ENCODE measurements at regions not wholly inside any gene's neighbourhood (a gene's known extent, or its start where the extent isn't known, plus 50 kb on each side); places are given as distances from the start of the nearest gene placed in this dataset.

DNA sequence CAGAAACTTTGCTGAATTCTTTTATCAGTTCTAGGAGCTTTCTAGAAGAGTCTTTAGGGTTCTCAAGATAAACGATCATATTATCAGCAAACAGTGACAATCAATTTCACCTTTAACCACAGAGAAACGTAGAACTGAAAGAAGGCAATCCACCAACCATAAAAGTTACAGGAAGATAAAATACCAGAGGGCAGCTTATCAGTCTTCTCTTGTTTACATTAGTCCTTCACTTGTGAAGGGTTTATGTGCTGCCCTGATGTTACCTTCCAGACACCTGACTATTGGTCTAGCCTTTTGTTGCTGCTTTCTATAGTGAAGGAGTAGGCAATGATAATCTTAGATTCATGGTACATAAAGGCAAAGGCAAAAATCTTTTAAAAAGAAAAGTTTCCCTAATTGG, 73.2 kb upstream of the EFCAB3 start:
- TF ChIP-seq, protein P1, sequence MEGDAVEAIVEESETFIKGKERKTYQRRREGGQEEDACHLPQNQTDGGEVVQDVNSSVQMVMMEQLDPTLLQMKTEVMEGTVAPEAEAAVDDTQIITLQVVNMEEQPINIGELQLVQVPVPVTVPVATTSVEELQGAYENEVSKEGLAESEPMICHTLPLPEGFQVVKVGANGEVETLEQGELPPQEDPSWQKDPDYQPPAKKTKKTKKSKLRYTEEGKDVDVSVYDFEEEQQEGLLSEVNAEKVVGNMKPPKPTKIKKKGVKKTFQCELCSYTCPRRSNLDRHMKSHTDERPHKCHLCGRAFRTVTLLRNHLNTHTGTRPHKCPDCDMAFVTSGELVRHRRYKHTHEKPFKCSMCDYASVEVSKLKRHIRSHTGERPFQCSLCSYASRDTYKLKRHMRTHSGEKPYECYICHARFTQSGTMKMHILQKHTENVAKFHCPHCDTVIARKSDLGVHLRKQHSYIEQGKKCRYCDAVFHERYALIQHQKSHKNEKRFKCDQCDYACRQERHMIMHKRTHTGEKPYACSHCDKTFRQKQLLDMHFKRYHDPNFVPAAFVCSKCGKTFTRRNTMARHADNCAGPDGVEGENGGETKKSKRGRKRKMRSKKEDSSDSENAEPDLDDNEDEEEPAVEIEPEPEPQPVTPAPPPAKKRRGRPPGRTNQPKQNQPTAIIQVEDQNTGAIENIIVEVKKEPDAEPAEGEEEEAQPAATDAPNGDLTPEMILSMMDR (IDR thresholded peaks at IDR 0.05): no peak
- TF ChIP-seq POLR2A (IDR thresholded peaks at IDR 0.05) (no peak), EP300 (IDR thresholded peaks at IDR 0.05) (no peak), POLR2AphosphoS5 (IDR thresholded peaks at IDR 0.05) (no peak)

All from suprapubic skin (tissue), 4 donors.